Ishikawa (cell line): ENCODE measurements at regions not wholly inside any gene's neighbourhood (a gene's known extent, or its start where the extent isn't known, plus 50 kb on each side); places are given as distances from the start of the nearest gene placed in this dataset.

Source experiments
- CEBPB ChIP-seq: IDR thresholded peaks from 2 replicates; pipeline ENCODE4 v1.6.1; 2012
- CREB1 ChIP-seq: IDR thresholded peaks from 2 replicates; pipeline ENCODE4 v1.6.1; 2012; ENCODE audit warnings: low read depth
- EGR1 ChIP-seq: IDR thresholded peaks from 2 replicates; pipeline ENCODE4 v1.6.1; 2012
- EP300 ChIP-seq: IDR thresholded peaks from 2 replicates; pipeline ENCODE4 v1.6.1; 2012; ENCODE audit warnings: borderline replicate concordance
- FOXM1 ChIP-seq: IDR thresholded peaks from 2 replicates; pipeline ENCODE4 v1.6.1; 2012; ENCODE audit warnings: low read depth, borderline replicate concordance
- MAX ChIP-seq: IDR thresholded peaks from 2 replicates; pipeline ENCODE4 v1.6.1; 2012
- NFIC ChIP-seq: IDR thresholded peaks from 2 replicates; pipeline ENCODE4 v1.6.1; 2012
- RAD21 ChIP-seq: IDR thresholded peaks from 2 replicates; pipeline ENCODE4 v1.6.1; 2012; ENCODE audit warnings: low read depth
- REST ChIP-seq: IDR thresholded peaks from 2 replicates; pipeline ENCODE4 v1.6.1; 2012; ENCODE audit warnings: low read depth, mild to moderate bottlenecking
- TAF1 ChIP-seq: IDR thresholded peaks from 2 replicates; pipeline ENCODE4 v1.6.1; 2012; ENCODE audit warnings: low read depth, mild to moderate bottlenecking
- TCF12 ChIP-seq: IDR thresholded peaks from 2 replicates; pipeline ENCODE4 v1.6.1; 2012; ENCODE audit warnings: low read depth
- TEAD4 ChIP-seq: IDR thresholded peaks from 2 replicates; pipeline ENCODE4 v1.6.1; 2012
- USF1 ChIP-seq: IDR thresholded peaks from 2 replicates; pipeline ENCODE4 v1.6.1; 2012
- YY1 ChIP-seq: IDR thresholded peaks from 2 replicates; pipeline ENCODE4 v1.6.1; 2012; ENCODE audit warnings: low read depth
- ZBTB7A ChIP-seq: IDR thresholded peaks from 2 replicates; pipeline ENCODE4 v1.6.1; 2012; ENCODE audit warnings: low read depth

GRCh38 chr22:48346911-48347310 lies 1480.8 kb downstream of the BRD1 start:
- TF ChIP-seq CEBPB, result no peak
- TF ChIP-seq ZBTB7A, result no peak
- no peak for TF ChIP-seq FOXM1
- TF ChIP-seq YY1, result no peak
- TF ChIP-seq TAF1, result no peak
- TF ChIP-seq RAD21, result no peak
- no peak for TF ChIP-seq TEAD4
- TF ChIP-seq REST, result no peak
- TF ChIP-seq NFIC, result no peak
- no peak for TF ChIP-seq EGR1
- TF ChIP-seq USF1, result no peak
- TF ChIP-seq CREB1, result no peak

GRCh38 chr22:48346311-48346710 lies 1481.4 kb downstream of the BRD1 start:
- TF ChIP-seq NFIC, result no peak

- TF ChIP-seq EGR1 (no peak), USF1 (no peak), RAD21 (no peak), EP300 (no peak), NFIC (no peak), MAX (no peak), CEBPB (no peak), REST (no peak), YY1 (no peak), CREB1 (no peak), TAF1 (no peak)
These were observed 1482.0 kb downstream of the BRD1 start for GRCh38 chr22:48345631-48346030.

GRCh38 chr22:48343461-48343860 lies 1484.2 kb downstream of the BRD1 start:
- no peak for TF ChIP-seq EP300

GRCh38 chr22:48342732-48343131 lies 1484.9 kb downstream of the BRD1 start:
- TF ChIP-seq NFIC (no peak), YY1 (no peak), TEAD4 (no peak), TAF1 (no peak), FOXM1 (no peak), EGR1 (no peak), REST (no peak)

GRCh38 chr22:48342016-48342415 lies 1485.7 kb downstream of the BRD1 start:
- no peak for TF ChIP-seq MAX
- TF ChIP-seq CREB1, result no peak
- no peak for TF ChIP-seq RAD21
- no peak for TF ChIP-seq CEBPB
- no peak for TF ChIP-seq EGR1
- no peak for TF ChIP-seq TCF12
- no peak for TF ChIP-seq REST
- no peak for TF ChIP-seq TEAD4
- TF ChIP-seq FOXM1, result no peak
- no peak for TF ChIP-seq ZBTB7A
- no peak for TF ChIP-seq NFIC
